Hepatocyte (in vitro differentiated cells): ENCODE measurements at regions not wholly inside any gene's neighbourhood (a gene's known extent, or its start where the extent isn't known, plus 50 kb on each side); places are given as distances from the start of the nearest gene placed in this dataset.

Source experiments
- DNase-seq: peaks from one replicate; pipeline ENCODE4 v3.0.0-alpha.2; 2016; ENCODE audit warnings: low spot score
- H2AFZ ChIP-seq: fragments of 200-600 bp; sonication (generic); 2 replicates; pipeline ENCODE4 v1.6.0; 2016; ENCODE audit warnings: antibody characterized with exemption, mild to moderate bottlenecking
- H3K27ac ChIP-seq: fragments of 200-600 bp; sonication (generic); 2 replicates; pipeline ENCODE4 v1.5.1; 2016; ENCODE audit warnings: mild to moderate bottlenecking
- H3K27me3 ChIP-seq: fragments of 200-600 bp; sonication (generic); 2 replicates; pipeline ENCODE4 v1.6.1; 2016
- H3K36me3 ChIP-seq: fragments of 200-600 bp; sonication (generic); replicated peaks from 2 replicates; pipeline ENCODE4 v1.5.1; 2016; ENCODE audit warnings: low read depth; ENCODE audit not compliant: insufficient read depth
- H3K4me1 ChIP-seq: fragments of 200-600 bp; sonication (generic); 2 replicates; pipeline ENCODE4 v1.5.1; 2016; ENCODE audit warnings: mild to moderate bottlenecking, moderate library complexity; ENCODE audit not compliant: insufficient read depth
- H3K4me2 ChIP-seq: fragments of 200-600 bp; sonication (generic); 2 replicates; pipeline ENCODE4 v1.6.0; 2016
- H3K4me3 ChIP-seq: fragments of 200-600 bp; sonication (generic); 2 replicates; pipeline ENCODE4 v1.5.1; 2016; ENCODE audit warnings: mild to moderate bottlenecking
- H3K79me2 ChIP-seq: fragments of 200-600 bp; sonication (generic); 2 replicates; pipeline ENCODE4 v1.6.0; 2017; ENCODE audit warnings: mild to moderate bottlenecking
- H3K9me2 ChIP-seq: fragments of 200-600 bp; sonication (generic); replicated peaks from 2 replicates; pipeline ENCODE4 v1.6.0; 2017; ENCODE audit warnings: mild to moderate bottlenecking; ENCODE audit not compliant: insufficient read depth
- H3K9me3 ChIP-seq: fragments of 200-600 bp; sonication (generic); 2 replicates; pipeline ENCODE4 v1.5.1; 2016; ENCODE audit warnings: low read depth, mild to moderate bottlenecking
- H4K20me1 ChIP-seq: fragments of 200-600 bp; sonication (generic); 2 replicates; pipeline ENCODE4 v1.6.0; 2016; ENCODE audit warnings: mild to moderate bottlenecking; ENCODE audit not compliant: insufficient read depth, poor library complexity, severe bottlenecking
- EZH2 ChIP-seq: fragments of 200-600 bp; sonication (generic); IDR thresholded peaks from 2 replicates; pipeline ENCODE4 v1.6.1; 2016; ENCODE audit warnings: antibody characterized with exemption, mild to moderate bottlenecking, borderline replicate concordance
- EZH2phosphoT487 ChIP-seq: fragments of 200-600 bp; sonication (generic); IDR thresholded peaks from one replicate; pipeline ENCODE4 v1.6.1; 2018; ENCODE audit warnings: antibody characterized with exemption, mild to moderate bottlenecking, low read depth, moderate library complexity; ENCODE audit not compliant: unreplicated experiment, severe bottlenecking
- WGBS: methylation state at CpG from one replicate; pipeline ENCODE4 v1.1.6; 2016; ENCODE audit warnings: low lambda C conversion rate; ENCODE audit errors: missing lambda C conversion rate; 5-methylcytosine and 5-hydroxymethylcytosine counted together
- TF ChIP-seq, protein P1 (sequence below): fragments of 200-600 bp; sonication (generic); IDR thresholded peaks from 2 replicates; pipeline ENCODE4 v1.5.1; 2016; ENCODE audit warnings: antibody characterized with exemption, mild to moderate bottlenecking; ENCODE audit not compliant: poor library complexity

DNA sequence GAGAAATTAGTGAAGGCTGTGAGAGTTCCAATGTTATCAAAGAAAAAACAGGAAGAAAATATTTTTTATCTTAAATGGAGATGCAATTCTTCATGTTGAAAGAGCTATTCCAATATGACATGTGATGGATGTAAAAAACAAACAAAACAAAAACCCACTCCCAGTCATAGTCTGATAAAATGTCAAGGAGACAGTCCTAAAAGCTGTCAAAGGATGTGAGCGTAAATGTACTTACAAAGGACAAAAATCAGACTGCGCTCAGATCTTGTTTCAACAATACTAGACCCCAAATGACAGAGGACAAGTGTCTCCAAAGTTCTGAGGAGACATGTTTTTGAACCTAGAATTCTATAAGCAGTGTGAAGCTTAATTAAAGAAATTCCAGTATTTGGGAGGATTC is 265.8 kb downstream of the PLPP3 start:
- Histone ChIP-seq H3K9me2 (no peaks in the 10 kb centered on the region), H3K27me3 (no peaks in the 10 kb centered on the region), H3K27ac (no peak overlapping the region), H4K20me1 (no peaks in the 10 kb centered on the region), H3K9me3 (peaks cover 6% of the 10 kb centered on the region), H3K4me2 (no peak overlapping the region), H3K79me2 (no peaks in the 10 kb centered on the region), H3K4me3 (no peak overlapping the region), H2AFZ (no peak overlapping the region), H3K36me3 (no peaks in the 10 kb centered on the region), H3K4me1 (no peaks in the 10 kb centered on the region)
- DNase-seq, result no peak
- TF ChIP-seq EZH2 (no peak), EZH2phosphoT487 (no peak)
- TF ChIP-seq, protein P1, sequence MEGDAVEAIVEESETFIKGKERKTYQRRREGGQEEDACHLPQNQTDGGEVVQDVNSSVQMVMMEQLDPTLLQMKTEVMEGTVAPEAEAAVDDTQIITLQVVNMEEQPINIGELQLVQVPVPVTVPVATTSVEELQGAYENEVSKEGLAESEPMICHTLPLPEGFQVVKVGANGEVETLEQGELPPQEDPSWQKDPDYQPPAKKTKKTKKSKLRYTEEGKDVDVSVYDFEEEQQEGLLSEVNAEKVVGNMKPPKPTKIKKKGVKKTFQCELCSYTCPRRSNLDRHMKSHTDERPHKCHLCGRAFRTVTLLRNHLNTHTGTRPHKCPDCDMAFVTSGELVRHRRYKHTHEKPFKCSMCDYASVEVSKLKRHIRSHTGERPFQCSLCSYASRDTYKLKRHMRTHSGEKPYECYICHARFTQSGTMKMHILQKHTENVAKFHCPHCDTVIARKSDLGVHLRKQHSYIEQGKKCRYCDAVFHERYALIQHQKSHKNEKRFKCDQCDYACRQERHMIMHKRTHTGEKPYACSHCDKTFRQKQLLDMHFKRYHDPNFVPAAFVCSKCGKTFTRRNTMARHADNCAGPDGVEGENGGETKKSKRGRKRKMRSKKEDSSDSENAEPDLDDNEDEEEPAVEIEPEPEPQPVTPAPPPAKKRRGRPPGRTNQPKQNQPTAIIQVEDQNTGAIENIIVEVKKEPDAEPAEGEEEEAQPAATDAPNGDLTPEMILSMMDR, result no peak
- WGBS, result 98% methylated on average over 2 of the region's 2 CpGs

- 77% methylated on average over 2 of the region's 2 CpGs for WGBS
- H3K4me1 ChIP-seq, result no peaks in the 10 kb centered on the region
- no peak for DNase-seq
- no peaks in the 10 kb centered on the region for H3K27me3 ChIP-seq
- no peaks in the 10 kb centered on the region for H3K9me2 ChIP-seq
- no peaks in the 10 kb centered on the region for H3K79me2 ChIP-seq
- H3K27ac ChIP-seq, result no peak overlapping the region
- H3K36me3 ChIP-seq, result no peaks in the 10 kb centered on the region
- TF ChIP-seq, protein P1, result no peak
- TF ChIP-seq EZH2, result no peak
- no peak for TF ChIP-seq EZH2phosphoT487
- H3K4me2 ChIP-seq, result no peak overlapping the region
- no peaks in the 10 kb centered on the region for H4K20me1 ChIP-seq
- H3K9me3 ChIP-seq, result peaks cover 6% of the 10 kb centered on the region
- no peak overlapping the region for H3K4me3 ChIP-seq
- H2AFZ ChIP-seq, result no peak overlapping the region
These were observed 267.6 kb downstream of the PLPP3 start for GRCh38 chr1:56311766-56312165.

- no peaks in the 10 kb centered on the region for H4K20me1 ChIP-seq
- no peak overlapping the region for H3K4me3 ChIP-seq
- TF ChIP-seq, protein P1, result no peak
- no peak for TF ChIP-seq EZH2
- no peak for TF ChIP-seq EZH2phosphoT487
- H3K4me1 ChIP-seq, result no peaks in the 10 kb centered on the region
- 77% methylated on average over 3 of the region's 3 CpGs for WGBS
- no peaks in the 10 kb centered on the region for H3K79me2 ChIP-seq
- no peak overlapping the region for H2AFZ ChIP-seq
- peaks cover 6% of the 10 kb centered on the region for H3K9me3 ChIP-seq
- no peaks in the 10 kb centered on the region for H3K36me3 ChIP-seq
- no peak for DNase-seq
- no peaks in the 10 kb centered on the region for H3K9me2 ChIP-seq
- no peak overlapping the region for H3K27ac ChIP-seq
- no peak overlapping the region for H3K4me2 ChIP-seq
- H3K27me3 ChIP-seq, result no peaks in the 10 kb centered on the region
These were observed 268.4 kb downstream of the PLPP3 start for GRCh38 chr1:56310945-56311344.

- H2AFZ ChIP-seq, result no peak overlapping the region
- no peak overlapping the region for H3K4me2 ChIP-seq
- whole genome bisulfite sequencing, result 72% methylated on average over 1 of the region's 1 CpG
- no peaks in the 10 kb centered on the region for H3K9me2 ChIP-seq
- peaks cover 7% of the 10 kb centered on the region for H3K4me1 ChIP-seq
- H3K9me3 ChIP-seq, result peaks cover 2% of the 10 kb centered on the region
- H3K79me2 ChIP-seq, result no peaks in the 10 kb centered on the region
- H3K27ac ChIP-seq, result no peak overlapping the region
- H4K20me1 ChIP-seq, result no peaks in the 10 kb centered on the region
- no peak for DNase-seq
- H3K4me3 ChIP-seq, result no peak overlapping the region
- no peaks in the 10 kb centered on the region for H3K27me3 ChIP-seq
- TF ChIP-seq EZH2phosphoT487 (no peak), EZH2 (no peak)
- TF ChIP-seq, protein P1, result no peak
- H3K36me3 ChIP-seq, result no peaks in the 10 kb centered on the region
These were observed 270.3 kb downstream of the PLPP3 start for GRCh38 chr1:56309065-56309464.
